GM12878 (cell line): ENCODE measurements at regions not wholly inside any gene's neighbourhood (a gene's known extent, or its start where the extent isn't known, plus 50 kb on each side); places are given as distances from the start of the nearest gene placed in this dataset.

Experiments used
- EZH2 ChIP-seq: IDR thresholded peaks from 2 replicates; pipeline ENCODE4 v1.6.1; 2012; ENCODE audit warnings: low read depth, mild to moderate bottlenecking, control low read depth, inconsistent platforms, low read length, borderline replicate concordance; ENCODE audit not compliant: control insufficient read depth
- JUND ChIP-seq: IDR thresholded peaks from 2 replicates; pipeline ENCODE4 v1.6.1; 2012; ENCODE audit warnings: low read depth, mild to moderate bottlenecking, low read length, improper control_type of control experiment, moderate library complexity
- POLR2A ChIP-seq: IDR thresholded peaks from 2 replicates; pipeline ENCODE4 v1.6.1; 2011; ENCODE audit warnings: low read depth, mild to moderate bottlenecking, low read length
- SIN3A ChIP-seq: IDR thresholded peaks from 2 replicates; pipeline ENCODE4 v1.6.1; 2012; ENCODE audit warnings: low read depth, low read length, improper control_type of control experiment
- TF ChIP-seq, protein P1 (sequence below), 3 experiments: IDR thresholded peaks in 2 of 3; conservative IDR thresholded peaks in 1 of 3; 2 replicates each; pipeline ENCODE4 v1.5.1; 2011; ENCODE audit warnings: low read depth in 3 of 3, low read length in 3 of 3, mild to moderate bottlenecking in 3 of 3, control low read depth in 2 of 3, moderate library complexity in 2 of 3, inconsistent platforms in 1 of 3, mixed read lengths in 1 of 3; ENCODE audit not compliant: control insufficient read depth in 2 of 3, insufficient read depth in 1 of 3; ENCODE audit errors: extremely low read depth in 1 of 3
- TF ChIP-seq, protein P2 (sequence below): fragments of 450-650 bp; IDR thresholded peaks from 2 replicates; pipeline ENCODE4 v1.6.1; 2018; ENCODE audit warnings: mild to moderate bottlenecking, low read depth, moderate library complexity; ENCODE audit not compliant: partially characterized antibody
- TF ChIP-seq, protein P3 (sequence below): IDR thresholded peaks from 2 replicates; pipeline ENCODE4 v1.6.1; 2012; ENCODE audit warnings: low read depth, low read length, improper control_type of control experiment
- TF ChIP-seq, protein P4 (sequence below): IDR thresholded peaks from 2 replicates; pipeline ENCODE4 v1.6.1; 2012; ENCODE audit warnings: low read depth, low read length, improper control_type of control experiment

DNA sequence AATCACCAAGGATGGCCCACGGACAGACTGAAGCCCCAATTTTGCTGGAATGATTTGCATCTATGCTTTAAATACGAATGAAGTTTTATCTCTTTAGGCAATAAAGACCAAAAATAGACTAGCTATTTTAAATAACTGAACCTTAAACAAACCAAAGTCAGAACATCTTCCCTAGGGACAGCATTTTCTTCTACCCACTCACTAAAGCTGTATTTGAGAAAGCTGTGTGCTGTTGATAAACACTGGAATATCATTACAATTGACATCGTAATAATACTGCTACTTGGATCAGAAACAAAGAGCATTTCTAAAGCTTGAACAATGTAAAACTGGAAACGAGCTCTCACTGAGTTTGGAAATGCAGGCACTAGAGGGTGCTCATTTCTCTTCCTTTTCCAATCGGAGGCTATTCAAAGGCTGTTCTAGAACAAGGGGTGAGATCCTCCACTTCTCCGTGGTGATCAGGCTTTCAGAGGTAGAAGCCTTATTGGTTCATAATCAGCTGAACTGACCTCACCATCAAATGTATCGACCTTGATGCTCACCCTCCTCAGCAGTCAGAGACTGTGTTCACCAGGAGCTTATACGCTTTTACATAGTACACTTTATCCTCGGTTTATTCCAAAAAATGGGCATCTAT, 225.3 kb upstream of the PRSS1 start:
- TF ChIP-seq, protein P1, sequence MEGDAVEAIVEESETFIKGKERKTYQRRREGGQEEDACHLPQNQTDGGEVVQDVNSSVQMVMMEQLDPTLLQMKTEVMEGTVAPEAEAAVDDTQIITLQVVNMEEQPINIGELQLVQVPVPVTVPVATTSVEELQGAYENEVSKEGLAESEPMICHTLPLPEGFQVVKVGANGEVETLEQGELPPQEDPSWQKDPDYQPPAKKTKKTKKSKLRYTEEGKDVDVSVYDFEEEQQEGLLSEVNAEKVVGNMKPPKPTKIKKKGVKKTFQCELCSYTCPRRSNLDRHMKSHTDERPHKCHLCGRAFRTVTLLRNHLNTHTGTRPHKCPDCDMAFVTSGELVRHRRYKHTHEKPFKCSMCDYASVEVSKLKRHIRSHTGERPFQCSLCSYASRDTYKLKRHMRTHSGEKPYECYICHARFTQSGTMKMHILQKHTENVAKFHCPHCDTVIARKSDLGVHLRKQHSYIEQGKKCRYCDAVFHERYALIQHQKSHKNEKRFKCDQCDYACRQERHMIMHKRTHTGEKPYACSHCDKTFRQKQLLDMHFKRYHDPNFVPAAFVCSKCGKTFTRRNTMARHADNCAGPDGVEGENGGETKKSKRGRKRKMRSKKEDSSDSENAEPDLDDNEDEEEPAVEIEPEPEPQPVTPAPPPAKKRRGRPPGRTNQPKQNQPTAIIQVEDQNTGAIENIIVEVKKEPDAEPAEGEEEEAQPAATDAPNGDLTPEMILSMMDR (IDR thresholded peaks at IDR 0.05 in 2 of 3, conservative IDR thresholded peaks at IDR 0.05 in 1 of 3; ENCODE audit: control insufficient read depth in 2 of 3, extremely low read depth in 1 of 3, insufficient read depth in 1 of 3, low read depth in 3 of 3, low read length in 3 of 3) = no peak
- TF ChIP-seq EZH2 (no peak), SIN3A (no peak), POLR2A (no peak), JUND (no peak)
- TF ChIP-seq, protein P2, sequence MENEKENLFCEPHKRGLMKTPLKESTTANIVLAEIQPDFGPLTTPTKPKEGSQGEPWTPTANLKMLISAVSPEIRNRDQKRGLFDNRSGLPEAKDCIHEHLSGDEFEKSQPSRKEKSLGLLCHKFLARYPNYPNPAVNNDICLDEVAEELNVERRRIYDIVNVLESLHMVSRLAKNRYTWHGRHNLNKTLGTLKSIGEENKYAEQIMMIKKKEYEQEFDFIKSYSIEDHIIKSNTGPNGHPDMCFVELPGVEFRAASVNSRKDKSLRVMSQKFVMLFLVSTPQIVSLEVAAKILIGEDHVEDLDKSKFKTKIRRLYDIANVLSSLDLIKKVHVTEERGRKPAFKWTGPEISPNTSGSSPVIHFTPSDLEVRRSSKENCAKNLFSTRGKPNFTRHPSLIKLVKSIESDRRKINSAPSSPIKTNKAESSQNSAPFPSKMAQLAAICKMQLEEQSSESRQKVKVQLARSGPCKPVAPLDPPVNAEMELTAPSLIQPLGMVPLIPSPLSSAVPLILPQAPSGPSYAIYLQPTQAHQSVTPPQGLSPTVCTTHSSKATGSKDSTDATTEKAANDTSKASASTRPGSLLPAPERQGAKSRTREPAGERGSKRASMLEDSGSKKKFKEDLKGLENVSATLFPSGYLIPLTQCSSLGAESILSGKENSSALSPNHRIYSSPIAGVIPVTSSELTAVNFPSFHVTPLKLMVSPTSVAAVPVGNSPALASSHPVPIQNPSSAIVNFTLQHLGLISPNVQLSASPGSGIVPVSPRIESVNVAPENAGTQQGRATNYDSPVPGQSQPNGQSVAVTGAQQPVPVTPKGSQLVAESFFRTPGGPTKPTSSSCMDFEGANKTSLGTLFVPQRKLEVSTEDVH = no peak
- TF ChIP-seq, protein P3, sequence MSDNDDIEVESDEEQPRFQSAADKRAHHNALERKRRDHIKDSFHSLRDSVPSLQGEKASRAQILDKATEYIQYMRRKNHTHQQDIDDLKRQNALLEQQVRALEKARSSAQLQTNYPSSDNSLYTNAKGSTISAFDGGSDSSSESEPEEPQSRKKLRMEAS = no peak
- TF ChIP-seq, protein P4, sequence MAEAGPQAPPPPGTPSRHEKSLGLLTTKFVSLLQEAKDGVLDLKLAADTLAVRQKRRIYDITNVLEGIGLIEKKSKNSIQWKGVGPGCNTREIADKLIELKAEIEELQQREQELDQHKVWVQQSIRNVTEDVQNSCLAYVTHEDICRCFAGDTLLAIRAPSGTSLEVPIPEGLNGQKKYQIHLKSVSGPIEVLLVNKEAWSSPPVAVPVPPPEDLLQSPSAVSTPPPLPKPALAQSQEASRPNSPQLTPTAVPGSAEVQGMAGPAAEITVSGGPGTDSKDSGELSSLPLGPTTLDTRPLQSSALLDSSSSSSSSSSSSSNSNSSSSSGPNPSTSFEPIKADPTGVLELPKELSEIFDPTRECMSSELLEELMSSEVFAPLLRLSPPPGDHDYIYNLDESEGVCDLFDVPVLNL = no peak
